ENCODE measurements at regions not wholly inside any gene's neighbourhood (a gene's known extent, or its start where the extent isn't known, plus 50 kb on each side); places are given as distances from the start of the nearest gene placed in this dataset.

DNA sequence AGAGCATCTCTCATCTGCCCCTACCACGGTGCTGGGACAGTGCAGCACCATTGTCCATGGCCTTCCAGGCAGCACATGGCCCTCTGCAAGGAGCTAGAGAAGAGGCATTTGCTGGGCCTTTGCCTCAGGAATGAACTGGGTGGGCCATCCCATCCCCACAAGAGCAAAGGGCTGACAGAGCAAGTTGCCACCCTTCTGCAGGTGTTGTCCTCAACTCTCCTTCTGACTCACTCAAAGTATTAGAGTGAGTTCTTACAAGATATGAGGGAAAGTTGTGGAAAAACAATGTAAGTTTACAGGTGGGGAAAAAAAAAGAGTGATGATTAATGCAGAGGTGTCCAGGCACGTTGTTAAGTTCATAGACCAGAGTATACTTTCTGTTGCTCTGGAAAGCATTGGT lies 261.2 kb downstream of the SKIDA1 start:
- Histone ChIP-seq H3K36me3 (replicated peaks; ENCODE audit: control insufficient read depth, insufficient read depth, low read length) (no peaks in the 10 kb centered on the region), H3K27me3 (ENCODE audit: control insufficient read depth, insufficient read depth, low read length) (no peaks in the 10 kb centered on the region), H3K4me3 (ENCODE audit: insufficient read depth, low read depth, low read length) (no peak overlapping the region)
- DNase-seq = no peak

DNA sequence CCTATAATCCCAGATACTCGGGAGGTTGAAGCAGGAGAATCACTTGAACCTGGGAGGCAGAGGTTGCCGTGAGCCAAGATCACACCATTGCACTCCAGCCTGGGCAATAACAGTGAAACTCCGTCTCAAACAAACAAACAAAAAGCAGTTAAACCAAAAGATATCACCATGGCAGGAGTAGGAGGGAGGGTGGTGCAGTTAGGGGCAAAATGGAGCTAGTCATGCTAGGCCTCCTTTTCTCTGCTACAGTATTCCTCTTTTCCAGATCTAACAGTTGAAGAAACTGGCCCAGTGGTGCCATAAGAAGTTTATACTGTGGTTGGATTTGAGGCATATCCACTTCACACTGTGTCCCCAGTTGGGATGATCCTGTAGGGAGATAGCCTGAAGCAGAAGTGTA lies 261.6 kb downstream of the SKIDA1 start:
- no peak for DNase-seq
- no peak overlapping the region for H3K4me3 ChIP-seq (ENCODE audit: insufficient read depth, low read depth, low read length)
- no peaks in the 10 kb centered on the region for H3K36me3 ChIP-seq (replicated peaks; ENCODE audit: control insufficient read depth, insufficient read depth, low read length)
- no peaks in the 10 kb centered on the region for H3K27me3 ChIP-seq (ENCODE audit: control insufficient read depth, insufficient read depth, low read length)

DNA sequence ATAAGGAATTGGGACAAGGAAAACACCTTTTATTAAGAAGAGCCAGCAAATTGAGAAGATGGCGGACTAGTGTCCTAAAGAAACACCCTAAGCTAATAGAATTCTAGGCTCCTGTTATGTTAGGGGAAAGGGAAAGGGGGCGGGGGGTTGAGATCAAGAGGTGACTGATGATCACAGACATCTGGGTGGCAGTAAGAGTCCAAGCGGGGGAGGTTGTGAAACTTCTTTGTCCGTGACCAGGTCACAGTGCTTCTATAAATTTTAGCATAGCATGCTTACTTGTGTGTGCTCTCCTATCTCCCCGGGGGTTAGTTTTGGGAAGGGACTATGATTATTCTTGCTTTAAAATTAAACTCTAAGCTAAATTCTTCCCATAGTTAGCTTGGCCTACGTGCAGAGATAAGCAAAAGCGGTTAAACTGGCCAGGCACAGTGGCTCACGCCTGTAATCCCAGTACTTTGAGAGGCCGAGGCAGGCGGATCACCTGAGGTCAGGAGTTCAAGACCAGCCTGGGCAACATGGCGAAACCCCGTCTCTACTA lies 262.1 kb downstream of the SKIDA1 start:
- Histone ChIP-seq H3K4me3 (ENCODE audit: insufficient read depth, low read depth, low read length) (no peak overlapping the region), H3K27me3 (ENCODE audit: control insufficient read depth, insufficient read depth, low read length) (no peaks in the 10 kb centered on the region), H3K36me3 (replicated peaks; ENCODE audit: control insufficient read depth, insufficient read depth, low read length) (no peaks in the 10 kb centered on the region)
- no peak for DNase-seq

DNA sequence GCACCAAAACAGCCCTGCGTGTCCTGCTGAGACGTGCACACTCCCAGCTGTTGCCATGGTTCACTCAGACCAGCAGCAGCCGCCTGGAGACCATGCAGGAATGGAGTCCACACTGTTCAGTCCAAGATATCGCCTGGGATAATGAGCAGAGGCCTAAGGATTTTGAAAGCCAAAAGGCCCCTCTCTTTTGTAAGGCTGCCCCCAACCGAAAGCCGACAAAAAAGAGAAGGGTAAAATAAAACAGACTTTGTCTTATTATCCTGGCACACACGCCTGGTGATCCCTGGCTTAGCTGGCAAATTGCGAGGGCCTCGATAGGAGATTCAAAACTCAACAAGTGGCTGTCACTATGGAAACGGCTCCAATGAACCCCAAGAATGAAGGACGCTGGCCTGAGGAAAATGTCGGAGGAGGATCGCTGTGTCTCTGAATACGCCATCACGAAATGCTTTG lies 263.6 kb downstream of the SKIDA1 start:
- Histone ChIP-seq H3K36me3 (replicated peaks; ENCODE audit: control insufficient read depth, insufficient read depth, low read length) (no peaks in the 10 kb centered on the region), H3K27me3 (ENCODE audit: control insufficient read depth, insufficient read depth, low read length) (no peaks in the 10 kb centered on the region), H3K4me3 (ENCODE audit: insufficient read depth, low read depth, low read length) (no peak overlapping the region)
- no peak for DNase-seq

DNA sequence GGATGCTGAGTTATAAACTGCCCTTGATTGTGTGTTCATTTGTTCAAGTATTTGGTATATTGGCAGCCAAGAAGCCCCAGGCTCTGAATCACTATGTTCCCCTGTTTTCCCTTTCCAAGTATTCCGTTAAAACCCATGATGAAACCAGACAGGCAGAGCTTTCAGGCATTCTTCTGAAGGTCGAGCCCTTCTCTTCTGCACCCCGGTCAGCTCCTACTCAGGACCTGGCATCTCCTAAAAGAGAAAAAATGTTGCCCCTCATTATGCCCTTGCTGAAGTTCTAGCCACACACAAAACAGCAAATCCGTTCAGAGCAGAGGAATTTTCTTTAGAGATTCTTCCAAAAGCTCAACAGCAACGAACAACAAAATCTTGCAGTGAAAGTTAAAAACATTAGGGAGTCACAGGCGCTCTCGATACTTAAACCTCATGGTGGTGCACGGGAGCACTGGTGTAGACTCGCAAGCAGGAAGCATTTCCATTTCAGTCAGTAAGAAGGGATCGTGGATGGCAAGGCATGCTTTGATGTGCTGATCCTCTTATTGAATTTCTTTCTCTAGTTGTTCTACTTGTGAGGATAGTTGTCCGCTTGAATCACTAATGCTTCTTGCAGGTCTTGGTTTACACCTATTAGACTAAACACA lies 264.9 kb downstream of the SKIDA1 start:
- Histone ChIP-seq H3K36me3 (replicated peaks; ENCODE audit: control insufficient read depth, insufficient read depth, low read length) (no peaks in the 10 kb centered on the region), H3K4me3 (ENCODE audit: insufficient read depth, low read depth, low read length) (no peak overlapping the region), H3K27me3 (ENCODE audit: control insufficient read depth, insufficient read depth, low read length) (no peaks in the 10 kb centered on the region)
- peak; percentile 17 for DNase-seq

DNA sequence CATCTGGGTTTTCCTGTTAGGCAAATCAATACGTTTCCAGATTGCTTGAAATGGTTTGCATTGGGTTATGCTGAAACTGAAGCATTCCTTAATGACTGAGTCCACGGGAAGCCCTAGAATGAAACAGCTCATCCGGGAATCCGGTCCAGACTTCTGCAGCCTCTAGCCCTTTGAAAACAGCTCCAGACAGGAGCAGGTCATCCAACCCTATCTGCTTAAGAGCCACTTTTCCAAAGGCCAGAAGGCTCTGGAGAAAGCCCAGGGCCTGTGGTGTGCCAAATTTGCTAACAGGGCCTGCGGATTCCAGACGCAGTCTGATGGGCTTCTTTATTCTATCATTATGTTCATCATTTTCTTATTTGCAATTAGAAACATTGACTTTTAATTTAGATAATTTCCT lies 265.4 kb downstream of the SKIDA1 start:
- H3K36me3 ChIP-seq (replicated peaks; ENCODE audit: control insufficient read depth, insufficient read depth, low read length) = no peaks in the 10 kb centered on the region
- H3K4me3 ChIP-seq (ENCODE audit: insufficient read depth, low read depth, low read length) = no peak overlapping the region
- no peaks in the 10 kb centered on the region for H3K27me3 ChIP-seq (ENCODE audit: control insufficient read depth, insufficient read depth, low read length)
- DNase-seq = no peak

DNA sequence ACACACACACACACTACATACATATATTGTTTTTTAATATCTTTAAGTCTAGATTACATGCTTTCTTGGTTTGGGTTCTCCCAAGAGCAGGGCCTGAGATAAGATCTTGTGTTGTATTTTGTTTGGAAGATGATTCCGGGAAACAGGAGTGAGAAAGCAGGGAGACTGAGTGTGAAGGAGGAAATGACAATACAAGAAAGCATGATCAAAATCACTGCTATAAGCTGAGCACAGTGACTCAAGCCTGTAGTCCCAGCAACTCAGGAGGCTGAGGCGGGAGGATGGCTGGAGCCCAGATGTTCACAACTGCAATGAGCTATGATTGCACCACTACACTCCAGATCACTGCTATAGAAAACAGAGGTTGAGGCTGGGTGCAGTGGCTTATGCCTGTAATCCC lies 267.6 kb downstream of the SKIDA1 start:
- no peak for DNase-seq
- no peaks in the 10 kb centered on the region for H3K27me3 ChIP-seq (ENCODE audit: control insufficient read depth, insufficient read depth, low read length)
- H3K36me3 ChIP-seq (replicated peaks; ENCODE audit: control insufficient read depth, insufficient read depth, low read length) = no peaks in the 10 kb centered on the region
- no peak overlapping the region for H3K4me3 ChIP-seq (ENCODE audit: insufficient read depth, low read depth, low read length)

DNA sequence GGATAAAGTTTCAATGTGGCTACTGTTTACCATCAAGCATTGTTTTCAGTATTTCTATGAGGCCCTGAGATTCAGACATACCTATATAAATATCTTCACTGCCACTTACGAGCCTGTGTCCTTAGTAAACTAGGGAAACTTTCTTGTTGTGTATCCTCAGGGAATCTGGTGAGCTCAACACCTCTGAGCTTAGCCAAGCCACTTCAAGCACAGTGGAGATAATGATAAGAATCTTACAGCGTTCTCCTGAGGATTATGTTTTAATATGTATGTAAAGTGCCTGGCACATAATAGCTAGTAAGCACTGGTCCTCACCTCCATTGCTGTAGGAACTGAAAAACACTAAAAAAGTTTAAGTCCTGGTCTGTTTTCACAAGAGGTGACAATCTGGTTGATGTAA lies 268.3 kb downstream of the SKIDA1 start:
- Histone ChIP-seq H3K27me3 (ENCODE audit: control insufficient read depth, insufficient read depth, low read length) (no peaks in the 10 kb centered on the region), H3K4me3 (ENCODE audit: insufficient read depth, low read depth, low read length) (no peak overlapping the region), H3K36me3 (replicated peaks; ENCODE audit: control insufficient read depth, insufficient read depth, low read length) (no peaks in the 10 kb centered on the region)
- no peak for DNase-seq

DNA sequence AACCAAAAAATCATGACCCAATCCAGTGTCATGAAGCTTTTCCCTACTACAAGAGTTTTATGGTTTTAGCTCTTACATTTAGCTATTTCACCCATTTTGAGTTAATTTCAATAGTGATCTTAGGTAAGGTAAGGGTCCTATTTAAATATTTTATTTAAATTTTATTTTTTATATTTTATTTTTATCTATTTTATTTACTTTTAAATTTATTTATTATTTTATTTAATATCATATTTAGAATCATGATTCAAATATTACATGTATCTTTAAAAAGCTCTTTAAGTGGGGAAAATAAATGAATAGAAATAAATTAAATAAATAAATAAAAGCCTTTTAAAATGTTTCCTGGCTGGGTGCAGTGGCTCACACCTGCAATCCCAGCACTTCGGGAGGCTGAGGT lies 276.0 kb downstream of the SKIDA1 start:
- Histone ChIP-seq H3K27me3 (ENCODE audit: control insufficient read depth, insufficient read depth, low read length) (no peaks in the 10 kb centered on the region), H3K4me3 (ENCODE audit: insufficient read depth, low read depth, low read length) (no peak overlapping the region), H3K36me3 (replicated peaks; ENCODE audit: control insufficient read depth, insufficient read depth, low read length) (no peaks in the 10 kb centered on the region)
- no peak for DNase-seq

DNA sequence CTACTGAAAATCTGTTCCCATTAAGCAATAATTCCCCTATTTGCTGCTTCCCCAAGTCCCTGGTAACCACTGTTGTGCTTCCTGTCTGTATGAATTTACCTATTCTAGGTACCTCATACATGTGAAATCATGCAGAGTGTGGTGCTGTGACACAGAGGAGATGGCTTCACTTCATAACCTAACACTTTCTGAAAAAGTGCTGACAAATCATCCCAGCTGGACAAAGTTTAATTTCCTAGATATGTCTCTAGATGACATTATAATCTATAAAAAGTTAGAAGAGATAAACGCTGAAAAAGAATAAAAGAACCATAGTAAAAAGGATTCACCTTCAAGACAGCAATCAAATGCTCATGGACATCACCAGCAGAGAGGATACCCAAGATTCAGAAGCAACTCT lies 277.9 kb downstream of the SKIDA1 start:
- H3K36me3 ChIP-seq (replicated peaks; ENCODE audit: control insufficient read depth, insufficient read depth, low read length) = no peaks in the 10 kb centered on the region
- no peak for DNase-seq
- H3K27me3 ChIP-seq (ENCODE audit: control insufficient read depth, insufficient read depth, low read length) = no peaks in the 10 kb centered on the region
- H3K4me3 ChIP-seq (ENCODE audit: insufficient read depth, low read depth, low read length) = no peak overlapping the region

DNA sequence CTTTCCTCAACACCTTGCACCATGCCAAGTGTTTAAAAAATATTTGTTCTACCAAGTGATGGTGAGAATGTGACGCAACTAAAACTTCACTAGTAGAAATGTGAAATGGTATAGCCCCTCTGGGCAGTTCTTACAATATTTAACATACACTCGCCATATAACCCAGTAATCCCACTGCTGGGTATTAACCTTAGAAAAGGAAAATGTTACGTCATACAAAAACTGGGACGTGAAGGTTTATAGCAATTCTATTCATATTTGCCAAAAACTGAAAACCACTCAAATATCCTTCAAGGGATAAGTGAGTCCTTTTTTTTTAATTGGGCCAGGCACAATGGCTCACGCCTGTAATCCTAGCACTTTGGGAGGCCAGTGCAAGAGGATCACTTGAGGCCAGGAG lies 279.3 kb downstream of the SKIDA1 start:
- H3K4me3 ChIP-seq (ENCODE audit: insufficient read depth, low read depth, low read length) = no peak overlapping the region
- H3K36me3 ChIP-seq (replicated peaks; ENCODE audit: control insufficient read depth, insufficient read depth, low read length) = no peaks in the 10 kb centered on the region
- H3K27me3 ChIP-seq (ENCODE audit: control insufficient read depth, insufficient read depth, low read length) = no peaks in the 10 kb centered on the region
- DNase-seq = no peak

DNA sequence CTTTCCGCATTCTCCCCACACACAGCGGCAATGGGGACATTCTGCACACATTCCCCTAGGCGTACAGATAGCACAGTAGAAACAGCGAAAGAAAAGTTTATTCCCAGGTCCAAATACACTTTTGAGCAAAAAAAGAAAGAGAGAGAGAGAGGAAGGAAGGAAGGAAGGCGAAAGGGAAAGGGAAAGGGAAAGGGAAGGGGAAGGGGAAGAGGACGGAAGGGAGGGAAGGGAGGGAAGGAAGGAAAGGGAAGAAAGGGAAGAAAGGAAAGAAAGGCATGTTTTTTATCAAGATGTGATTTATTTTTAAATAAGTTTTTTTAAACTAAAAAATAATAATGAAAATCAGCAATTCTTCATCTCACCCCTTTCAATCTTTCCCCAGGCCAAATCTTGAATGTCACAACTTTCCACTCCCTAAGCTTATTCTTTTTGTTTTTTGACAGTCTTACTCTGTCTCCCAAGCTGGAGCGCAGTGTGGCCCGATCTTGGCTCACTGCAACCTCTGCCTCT lies 281.7 kb downstream of the SKIDA1 start:
- H3K27me3 ChIP-seq (ENCODE audit: control insufficient read depth, insufficient read depth, low read length) = no peaks in the 10 kb centered on the region
- H3K4me3 ChIP-seq (ENCODE audit: insufficient read depth, low read depth, low read length) = no peak overlapping the region
- no peaks in the 10 kb centered on the region for H3K36me3 ChIP-seq (replicated peaks; ENCODE audit: control insufficient read depth, insufficient read depth, low read length)
- no peak for DNase-seq

DNA sequence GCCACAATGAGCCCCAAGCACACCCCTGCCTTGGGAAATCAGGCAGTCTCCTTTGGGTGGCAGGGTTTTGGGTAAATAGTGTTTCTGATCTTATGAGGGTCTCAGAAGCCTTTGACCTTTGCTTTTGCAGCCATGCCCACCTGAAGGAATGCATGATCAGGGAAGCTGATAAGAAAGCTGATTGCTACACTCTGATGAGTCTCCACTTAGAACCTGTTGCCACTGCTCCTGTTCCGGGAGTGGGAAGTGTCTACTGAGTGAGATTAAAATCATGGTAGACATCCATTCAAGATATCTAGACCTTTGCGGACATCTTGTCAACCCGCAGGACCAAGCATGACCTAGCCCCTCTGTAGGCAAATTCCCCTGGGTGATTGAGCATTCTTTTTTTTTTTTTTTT lies 282.6 kb downstream of the SKIDA1 start:
- Histone ChIP-seq H3K36me3 (replicated peaks; ENCODE audit: control insufficient read depth, insufficient read depth, low read length) (no peaks in the 10 kb centered on the region), H3K27me3 (ENCODE audit: control insufficient read depth, insufficient read depth, low read length) (no peaks in the 10 kb centered on the region)
- no peak for DNase-seq

DNA sequence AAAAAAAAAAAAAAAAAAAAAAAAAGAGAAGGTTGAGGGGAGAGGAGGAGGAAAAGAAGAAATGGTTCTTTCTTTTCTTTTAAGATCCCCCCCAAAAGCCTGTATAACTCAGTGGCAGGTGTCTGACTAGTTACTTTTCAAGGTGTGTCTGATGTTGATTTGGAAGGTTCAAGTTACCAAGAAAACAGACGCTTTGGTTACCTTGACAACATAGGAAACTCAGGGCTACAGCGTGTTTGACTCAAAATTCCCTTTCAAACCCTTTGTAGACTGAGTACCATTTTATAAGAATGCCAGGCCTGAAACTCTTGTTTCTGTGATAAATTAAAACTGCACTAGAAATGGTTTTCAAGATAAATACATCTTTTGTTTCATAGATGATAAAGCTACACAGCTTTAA lies 286.8 kb downstream of the SKIDA1 start:
- Histone ChIP-seq H3K27me3 (ENCODE audit: control insufficient read depth, insufficient read depth, low read length) (no peaks in the 10 kb centered on the region), H3K36me3 (replicated peaks; ENCODE audit: control insufficient read depth, insufficient read depth, low read length) (no peaks in the 10 kb centered on the region), H3K4me3 (ENCODE audit: insufficient read depth, low read depth, low read length) (no peak overlapping the region)
- no peak for DNase-seq

More for the DNA sequence above, 282.6 kb downstream of the SKIDA1 start:
- H3K4me3 ChIP-seq (ENCODE audit: insufficient read depth, low read depth, low read length) = no peak overlapping the region

DNA sequence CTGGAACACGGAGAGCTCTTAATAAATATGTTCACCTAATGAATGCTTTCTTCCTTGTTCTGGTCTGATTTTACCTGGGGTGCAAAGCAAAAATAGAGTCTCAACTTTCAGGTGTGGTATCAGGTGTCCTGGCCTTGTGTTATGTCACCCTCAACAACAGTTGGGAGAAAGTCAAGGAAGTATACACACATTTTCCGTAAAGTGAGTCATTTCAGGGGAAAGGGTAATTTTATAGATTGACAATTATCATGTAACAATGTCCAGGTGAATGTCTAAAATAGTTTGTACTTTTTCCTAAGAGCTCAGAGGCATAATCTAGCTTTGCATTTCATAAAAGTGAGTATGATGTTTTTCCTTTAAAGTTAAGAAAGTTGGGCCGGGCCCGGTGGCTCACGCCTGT lies 287.4 kb downstream of the SKIDA1 start:
- Histone ChIP-seq H3K36me3 (replicated peaks; ENCODE audit: control insufficient read depth, insufficient read depth, low read length) (no peaks in the 10 kb centered on the region), H3K4me3 (ENCODE audit: insufficient read depth, low read depth, low read length) (no peak overlapping the region), H3K27me3 (ENCODE audit: control insufficient read depth, insufficient read depth, low read length) (no peaks in the 10 kb centered on the region)
- DNase-seq = no peak

DNA sequence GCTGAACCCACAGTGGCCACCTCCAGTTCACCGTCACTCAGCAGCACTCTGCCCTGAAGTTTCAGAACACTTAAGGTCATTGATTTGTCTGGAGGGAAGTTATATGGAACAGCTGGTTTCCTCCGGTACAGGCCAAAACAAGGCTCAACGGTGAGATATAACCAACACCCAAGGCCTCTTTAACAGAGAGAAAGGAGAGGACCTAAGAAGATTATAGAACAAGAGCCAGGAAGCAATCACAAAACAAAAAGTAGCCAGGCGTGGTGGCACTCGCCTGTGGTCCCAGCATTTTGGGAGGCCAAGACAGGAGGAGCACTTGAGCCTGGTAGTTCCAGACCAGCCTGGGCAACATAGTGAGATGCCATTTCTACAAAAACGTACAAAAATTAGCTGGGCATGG lies 290.7 kb downstream of the SKIDA1 start:
- DNase-seq = no peak
- no peaks in the 10 kb centered on the region for H3K27me3 ChIP-seq (ENCODE audit: control insufficient read depth, insufficient read depth, low read length)
- H3K4me3 ChIP-seq (ENCODE audit: insufficient read depth, low read depth, low read length) = no peak overlapping the region
- no peaks in the 10 kb centered on the region for H3K36me3 ChIP-seq (replicated peaks; ENCODE audit: control insufficient read depth, insufficient read depth, low read length)

Measured in H7 (cell line).